ENCODE measurements at regions not wholly inside any gene's neighbourhood (a gene's known extent, or its start where the extent isn't known, plus 50 kb on each side); places are given as distances from the start of the nearest gene placed in this dataset.
"Not testable (repeated sequence)": the region's sequence is repeated elsewhere in the genome, so short reads cannot be mapped to it uniquely, and the experiment has no call there.

GRCh38 chr13:33679658-33680012 lies 138.3 kb upstream of the RFC3 start:
- Histone ChIP-seq H3K36me3 (no peaks in the 10 kb centered on the region), H3K4me1 (no peaks in the 10 kb centered on the region), H3K4me3 (no peak overlapping the region), H3K27me3 (no peaks in the 10 kb centered on the region), H3K27ac (no peak overlapping the region), H3K9me3 (replicated peaks) (no peaks in the 10 kb centered on the region)
- no peak for DNase-seq

GRCh38 chr13:33682020-33682564 lies 135.9 kb upstream of the RFC3 start:
- no peak overlapping the region for H3K4me3 ChIP-seq
- H3K4me1 ChIP-seq, result peaks cover 2% of the 10 kb centered on the region; the same call in 1 of the 2 replicates
- no peaks in the 10 kb centered on the region for H3K27me3 ChIP-seq
- no peaks in the 10 kb centered on the region for H3K9me3 ChIP-seq (replicated peaks)
- no peak for DNase-seq
- H3K27ac ChIP-seq, result no peak overlapping the region
- H3K36me3 ChIP-seq, result peaks cover 2% of the 10 kb centered on the region; the same call in 1 of the 2 replicates

- not testable (repeated sequence) for H3K36me3 ChIP-seq; H3K4me1 ChIP-seq; H3K27me3 ChIP-seq; H3K27ac ChIP-seq; DNase-seq; H3K4me3 ChIP-seq; H3K9me3 ChIP-seq (replicated peaks)
Measured at GRCh38 chr13:33682646-33683045, 135.3 kb upstream of the RFC3 start.

GRCh38 chr13:33683376-33683775 lies 134.6 kb upstream of the RFC3 start:
- DNase-seq, result no peak
- Histone ChIP-seq H3K27me3 (no peaks in the 10 kb centered on the region), H3K36me3 (peaks cover 2% of the 10 kb centered on the region; the same call in 1 of the 2 replicates), H3K4me1 (peaks cover 2% of the 10 kb centered on the region; the same call in 1 of the 2 replicates), H3K4me3 (no peak overlapping the region), H3K9me3 (replicated peaks) (no peaks in the 10 kb centered on the region; the same call in 1 of the 2 replicates), H3K27ac (no peak overlapping the region)

- H3K36me3 ChIP-seq, result peaks cover 2% of the 10 kb centered on the region; the same call in 1 of the 2 replicates
Measured at GRCh38 chr13:33684874-33685273, 133.1 kb upstream of the RFC3 start.

GRCh38 chr13:33686772-33687480 lies 131.0 kb upstream of the RFC3 start:
- no peaks in the 10 kb centered on the region for H3K27me3 ChIP-seq
- H3K36me3 ChIP-seq, result peaks cover 2% of the 10 kb centered on the region; the same call in 1 of the 2 replicates
- H3K4me3 ChIP-seq, result no peak overlapping the region
- DNase-seq, result no peak
- H3K27ac ChIP-seq, result no peak overlapping the region
- no peaks in the 10 kb centered on the region; the same call in 1 of the 2 replicates for H3K9me3 ChIP-seq (replicated peaks)
- peaks cover 2% of the 10 kb centered on the region; the same call in 1 of the 2 replicates for H3K4me1 ChIP-seq

More at GRCh38 chr13:33684874-33685273, 133.1 kb upstream of the RFC3 start:
- H3K27ac ChIP-seq, result no peak overlapping the region
- H3K4me1 ChIP-seq, result peaks cover 2% of the 10 kb centered on the region; the same call in 1 of the 2 replicates
- no peaks in the 10 kb centered on the region; the same call in 1 of the 2 replicates for H3K9me3 ChIP-seq (replicated peaks)
- DNase-seq, result no peak
- H3K4me3 ChIP-seq, result no peak overlapping the region
- no peaks in the 10 kb centered on the region for H3K27me3 ChIP-seq

GRCh38 chr13:33690354-33690753 lies 127.6 kb upstream of the RFC3 start:
- no peak for DNase-seq
- Histone ChIP-seq H3K9me3 (replicated peaks) (no peaks in the 10 kb centered on the region; the same call in 1 of the 2 replicates), H3K27me3 (no peaks in the 10 kb centered on the region), H3K4me1 (peaks cover 10% of the 10 kb centered on the region), H3K27ac (no peak overlapping the region), H3K4me3 (no peak overlapping the region), H3K36me3 (peaks cover 2% of the 10 kb centered on the region; the same call in 1 of the 2 replicates)

GRCh38 chr13:33691980-33692379 lies 126.0 kb upstream of the RFC3 start:
- no peak for DNase-seq
- H3K9me3 ChIP-seq (replicated peaks), result no peaks in the 10 kb centered on the region; the same call in 1 of the 2 replicates
- H3K4me3 ChIP-seq, result no peak overlapping the region
- no peaks in the 10 kb centered on the region for H3K36me3 ChIP-seq
- H3K4me1 ChIP-seq, result peaks cover 10% of the 10 kb centered on the region
- no peaks in the 10 kb centered on the region for H3K27me3 ChIP-seq
- no peak overlapping the region for H3K27ac ChIP-seq

- H3K36me3 ChIP-seq, result no peaks in the 10 kb centered on the region
- H3K27ac ChIP-seq, result no peak overlapping the region
- H3K4me1 ChIP-seq, result peaks cover 16% of the 10 kb centered on the region
- H3K27me3 ChIP-seq, result no peaks in the 10 kb centered on the region
- H3K4me3 ChIP-seq, result no peak overlapping the region
- DNase-seq, result no peak
- H3K9me3 ChIP-seq (replicated peaks), result no peaks in the 10 kb centered on the region
Measured at GRCh38 chr13:33692531-33692930, 125.4 kb upstream of the RFC3 start.

- no peaks in the 10 kb centered on the region for H3K27me3 ChIP-seq
- H3K27ac ChIP-seq, result no peak overlapping the region
- no peak overlapping the region for H3K4me3 ChIP-seq
- H3K4me1 ChIP-seq, result peaks cover 22% of the 10 kb centered on the region
- no peaks in the 10 kb centered on the region for H3K36me3 ChIP-seq
- H3K9me3 ChIP-seq (replicated peaks), result no peaks in the 10 kb centered on the region
- DNase-seq, result no peak
Measured at GRCh38 chr13:33694546-33694945, 123.4 kb upstream of the RFC3 start.

GRCh38 chr13:33696530-33696929 lies 121.4 kb upstream of the RFC3 start:
- no peak for DNase-seq
- Histone ChIP-seq H3K36me3 (no peaks in the 10 kb centered on the region), H3K27ac (no peak overlapping the region), H3K4me1 (peaks cover 22% of the 10 kb centered on the region), H3K4me3 (no peak overlapping the region), H3K27me3 (no peaks in the 10 kb centered on the region), H3K9me3 (replicated peaks) (no peaks in the 10 kb centered on the region)

GRCh38 chr13:33697926-33698325 lies 120.0 kb upstream of the RFC3 start:
- Histone ChIP-seq H3K4me1 (peaks cover 22% of the 10 kb centered on the region), H3K9me3 (replicated peaks) (no peaks in the 10 kb centered on the region), H3K27me3 (no peaks in the 10 kb centered on the region), H3K4me3 (no peak overlapping the region), H3K36me3 (no peaks in the 10 kb centered on the region), H3K27ac (no peak overlapping the region)
- DNase-seq, result no peak

- no peak for DNase-seq
- no peaks in the 10 kb centered on the region for H3K4me1 ChIP-seq
- H3K27ac ChIP-seq, result no peak overlapping the region
- no peak overlapping the region for H3K4me3 ChIP-seq
- H3K36me3 ChIP-seq, result no peaks in the 10 kb centered on the region
- H3K27me3 ChIP-seq, result no peaks in the 10 kb centered on the region
- 0 out of 2 replicates have a peak, but pooled peaks cover 13% of the 10 kb centered on the region for H3K9me3 ChIP-seq (replicated peaks)
Measured at GRCh38 chr13:33707449-33707848, 110.5 kb upstream of the RFC3 start.

- H3K27me3 ChIP-seq, result no peaks in the 10 kb centered on the region
- H3K4me1 ChIP-seq, result no peaks in the 10 kb centered on the region
- H3K4me3 ChIP-seq, result no peak overlapping the region
- no peak for DNase-seq
- H3K27ac ChIP-seq, result no peak overlapping the region
- no peaks in the 10 kb centered on the region for H3K36me3 ChIP-seq
- 0 out of 2 replicates have a peak, but pooled peaks cover 7% of the 10 kb centered on the region for H3K9me3 ChIP-seq (replicated peaks)
Measured at GRCh38 chr13:33710924-33711323, 107.0 kb upstream of the RFC3 start.

- Histone ChIP-seq H3K4me1 (no peaks in the 10 kb centered on the region), H3K9me3 (replicated peaks) (0 out of 2 replicates have a peak, but pooled peaks cover 2% of the 10 kb centered on the region), H3K27me3 (no peaks in the 10 kb centered on the region), H3K27ac (no peak overlapping the region), H3K36me3 (no peaks in the 10 kb centered on the region), H3K4me3 (no peak overlapping the region)
- DNase-seq, result no peak
Measured at GRCh38 chr13:33711436-33711835, 106.5 kb upstream of the RFC3 start.
